ENCODE measurements at regions not wholly inside any gene's neighbourhood (a gene's known extent, or its start where the extent isn't known, plus 50 kb on each side); places are given as distances from the start of the nearest gene placed in this dataset.

DNA sequence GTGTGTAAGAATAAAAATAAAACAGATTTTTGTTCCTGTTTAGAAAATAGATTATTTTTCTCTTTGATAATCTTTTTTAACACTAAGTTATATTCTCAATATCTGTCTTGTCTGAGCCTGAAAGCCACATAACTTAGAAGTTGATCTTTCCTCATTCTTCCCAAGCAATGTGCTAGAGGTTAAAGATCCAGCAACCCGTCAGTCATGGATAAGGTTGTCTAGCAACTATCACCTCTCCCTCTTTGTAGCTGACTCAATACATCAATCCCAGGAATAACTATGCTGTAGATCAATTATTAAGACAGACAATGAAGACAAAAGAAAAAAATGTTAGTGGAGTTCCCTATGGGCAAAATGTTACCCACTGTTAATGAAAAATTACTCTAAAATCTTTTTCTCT lies 813.1 kb upstream of the CCDC179 start:
- 74 to 75% methylated on average over 1 of the region's 1 CpG for WGBS, 2 donors
- intact Hi-C loops (cut with DNase I), result no loop called here
- no peaks in the 10 kb centered on the region for H3K4me1 ChIP-seq
- H3K9me3 ChIP-seq, result no peaks in the 10 kb centered on the region
- H3K27me3 ChIP-seq, result no peaks in the 10 kb centered on the region
- no peak overlapping the region for H3K27ac ChIP-seq
- TF ChIP-seq, protein P1, sequence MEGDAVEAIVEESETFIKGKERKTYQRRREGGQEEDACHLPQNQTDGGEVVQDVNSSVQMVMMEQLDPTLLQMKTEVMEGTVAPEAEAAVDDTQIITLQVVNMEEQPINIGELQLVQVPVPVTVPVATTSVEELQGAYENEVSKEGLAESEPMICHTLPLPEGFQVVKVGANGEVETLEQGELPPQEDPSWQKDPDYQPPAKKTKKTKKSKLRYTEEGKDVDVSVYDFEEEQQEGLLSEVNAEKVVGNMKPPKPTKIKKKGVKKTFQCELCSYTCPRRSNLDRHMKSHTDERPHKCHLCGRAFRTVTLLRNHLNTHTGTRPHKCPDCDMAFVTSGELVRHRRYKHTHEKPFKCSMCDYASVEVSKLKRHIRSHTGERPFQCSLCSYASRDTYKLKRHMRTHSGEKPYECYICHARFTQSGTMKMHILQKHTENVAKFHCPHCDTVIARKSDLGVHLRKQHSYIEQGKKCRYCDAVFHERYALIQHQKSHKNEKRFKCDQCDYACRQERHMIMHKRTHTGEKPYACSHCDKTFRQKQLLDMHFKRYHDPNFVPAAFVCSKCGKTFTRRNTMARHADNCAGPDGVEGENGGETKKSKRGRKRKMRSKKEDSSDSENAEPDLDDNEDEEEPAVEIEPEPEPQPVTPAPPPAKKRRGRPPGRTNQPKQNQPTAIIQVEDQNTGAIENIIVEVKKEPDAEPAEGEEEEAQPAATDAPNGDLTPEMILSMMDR (IDR thresholded peaks at IDR 0.05), result no peak
- no peak for TF ChIP-seq POLR2A (IDR thresholded peaks at IDR 0.05)
- no peaks in the 10 kb centered on the region for H3K36me3 ChIP-seq
- DNase-seq, result no peak
- no peak overlapping the region for H3K4me3 ChIP-seq

- no peaks in the 10 kb centered on the region for H3K27me3 ChIP-seq
- intact Hi-C loops (cut with DNase I), result no loop called here
- DNase-seq, result no peak
- no peaks in the 10 kb centered on the region for H3K36me3 ChIP-seq
- no peak for TF ChIP-seq POLR2A (IDR thresholded peaks at IDR 0.05)
- TF ChIP-seq, protein P1 (IDR thresholded peaks at IDR 0.05), result no peak
- H3K4me3 ChIP-seq, result no peak overlapping the region
- peaks cover 0 to 2% (median 0%) of the 10 kb centered on the region in 3 donors for H3K9me3 ChIP-seq
- H3K4me1 ChIP-seq, result no peaks in the 10 kb centered on the region
- no peak overlapping the region for H3K27ac ChIP-seq
These were observed 814.6 kb upstream of the CCDC179 start for GRCh38 chr11:23674866-23675265.

DNA sequence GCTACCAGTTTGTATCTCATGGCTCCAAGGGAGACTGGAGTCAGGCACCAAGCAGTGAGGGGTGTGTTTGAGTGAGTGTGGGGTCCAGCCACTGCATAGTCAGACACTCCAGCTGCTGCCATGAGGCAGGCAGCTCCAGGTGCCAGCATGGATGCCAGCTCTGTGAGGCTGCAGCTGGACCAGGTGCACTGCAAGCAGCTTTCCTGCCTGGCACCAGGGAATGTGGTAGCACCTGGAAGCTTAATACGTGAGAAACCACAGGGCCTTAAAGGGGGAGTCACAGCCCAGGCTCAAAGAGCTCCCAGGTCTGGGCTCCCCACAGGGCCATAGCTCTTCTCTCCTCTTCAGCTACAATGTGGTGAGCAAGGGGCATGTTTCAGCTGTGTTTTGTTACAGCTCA lies 817.8 kb upstream of the LUZP2 start:
- DNase-seq, result no peak
- no peaks in the 10 kb centered on the region for H3K36me3 ChIP-seq
- TF ChIP-seq, protein P1 (IDR thresholded peaks at IDR 0.05), result no peak
- no peak for TF ChIP-seq POLR2A (IDR thresholded peaks at IDR 0.05)
- H3K4me1 ChIP-seq, result no peaks in the 10 kb centered on the region
- 80 to 83% methylated on average over 1 of the region's 1 CpG for WGBS, 2 donors
- H3K27me3 ChIP-seq, result no peaks in the 10 kb centered on the region
- intact Hi-C loops (cut with DNase I), result no loop called here
- no peak overlapping the region for H3K4me3 ChIP-seq
- no peak overlapping the region for H3K27ac ChIP-seq
- peaks cover 0 to 13% (median 0%) of the 10 kb centered on the region in 3 donors for H3K9me3 ChIP-seq

GRCh38 chr11:23679981-23680380 lies 816.9 kb upstream of the LUZP2 start:
- 81 to 90% methylated on average over 2 to 5 of the region's 10 CpGs for WGBS, 2 donors
- no peaks in the 10 kb centered on the region for H3K27me3 ChIP-seq
- intact Hi-C loops (cut with DNase I), result no loop called here
- TF ChIP-seq, protein P1 (IDR thresholded peaks at IDR 0.05), result no peak
- no peak for TF ChIP-seq POLR2A (IDR thresholded peaks at IDR 0.05)
- H3K9me3 ChIP-seq, result peaks cover 0 to 13% (median 0%) of the 10 kb centered on the region in 3 donors
- DNase-seq, result no peak
- no peaks in the 10 kb centered on the region for H3K4me1 ChIP-seq
- H3K4me3 ChIP-seq, result no peak overlapping the region
- H3K27ac ChIP-seq, result no peak overlapping the region
- no peaks in the 10 kb centered on the region for H3K36me3 ChIP-seq

DNA sequence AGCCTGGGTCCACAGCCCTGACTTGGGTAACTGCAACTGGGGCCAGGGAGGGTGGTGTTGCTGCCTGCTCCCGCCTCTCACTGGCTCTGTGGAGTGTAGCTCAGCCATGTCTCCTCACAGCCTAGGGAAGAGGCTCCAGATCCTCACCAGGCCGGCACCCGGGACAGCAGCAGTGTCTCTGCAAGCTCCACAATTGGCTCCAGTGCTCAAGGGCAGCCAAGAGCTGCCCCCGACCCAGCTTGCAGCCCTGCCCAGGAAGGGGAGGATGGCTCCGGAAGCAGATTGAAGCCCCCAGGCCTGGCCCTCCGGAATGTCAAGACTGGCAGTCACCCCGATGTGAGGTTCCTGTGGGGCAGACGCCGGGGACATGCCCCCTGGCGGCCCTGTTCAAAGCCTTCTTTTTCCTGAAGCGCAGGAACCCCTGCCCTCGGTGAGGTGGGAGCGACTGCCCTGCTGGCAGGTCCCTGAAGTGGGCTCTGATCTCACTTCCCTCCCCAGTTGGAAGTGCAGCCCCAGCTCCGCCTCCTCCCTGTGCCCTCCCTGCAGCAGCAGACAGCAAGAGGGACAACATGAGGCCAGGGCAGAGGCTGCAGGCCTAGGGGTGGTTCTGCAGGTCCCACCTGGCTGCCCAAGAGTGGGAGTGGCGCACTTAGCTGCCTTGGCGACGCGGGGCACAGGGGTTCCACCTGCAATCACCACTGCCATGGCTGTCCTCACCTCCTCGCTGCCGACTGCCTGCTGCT lies 816.2 kb upstream of the LUZP2 start:
- intact Hi-C loops (cut with DNase I), result no loop called here
- TF ChIP-seq POLR2A (IDR thresholded peaks at IDR 0.05), result no peak
- TF ChIP-seq, protein P1 (IDR thresholded peaks at IDR 0.05), result no peak
- Histone ChIP-seq H3K4me1 (no peaks in the 10 kb centered on the region), H3K27ac (no peak overlapping the region), H3K36me3 (no peaks in the 10 kb centered on the region), H3K4me3 (no peak overlapping the region), H3K9me3 (peaks cover 0 to 13% (median 0%) of the 10 kb centered on the region in 3 donors), H3K27me3 (no peaks in the 10 kb centered on the region)
- WGBS, 2 donors, result 82 to 88% methylated on average over 5 to 6 of the region's 20 CpGs
- no peak for DNase-seq

Data from esophagus squamous epithelium (tissue), 5 donors.